NCI-H2107 treated with DMSO at 0.1 percent for 48 hours (cell line): ENCODE measurements at regions not wholly inside any gene's neighbourhood (a gene's known extent, or its start where the extent isn't known, plus 50 kb on each side); places are given as distances from the start of the nearest gene placed in this dataset.
A peak's percentile ranks its signal among the peaks of the same experiment; 100 is the strongest.

Source experiments
- DNase-seq: peaks from one replicate; lab custom pipeline; 2025; ENCODE audit not compliant: unreplicated experiment; lab: John Stamatoyannopoulos, UW

DNA sequence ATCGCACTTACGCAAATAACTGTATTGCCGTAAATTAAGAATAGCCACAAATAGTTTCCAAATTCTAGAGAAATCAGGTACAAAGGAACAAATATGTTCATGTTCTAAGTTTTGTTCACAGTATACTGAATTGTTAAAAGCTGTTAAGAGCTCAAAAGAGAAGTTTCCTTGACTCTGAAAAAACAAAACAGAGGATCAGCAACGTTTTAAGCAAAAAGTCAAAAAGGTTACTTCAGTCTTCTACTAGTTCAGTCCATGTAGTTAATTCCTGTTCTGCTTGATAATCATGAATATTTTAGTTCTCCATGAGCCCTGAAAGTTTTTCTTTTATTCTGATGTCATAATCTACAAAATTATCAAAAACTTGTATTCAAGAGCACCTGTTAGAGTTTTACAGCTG, 128.6 kb upstream of the MAST4 start:
- DNase-seq, result no peak

DNA sequence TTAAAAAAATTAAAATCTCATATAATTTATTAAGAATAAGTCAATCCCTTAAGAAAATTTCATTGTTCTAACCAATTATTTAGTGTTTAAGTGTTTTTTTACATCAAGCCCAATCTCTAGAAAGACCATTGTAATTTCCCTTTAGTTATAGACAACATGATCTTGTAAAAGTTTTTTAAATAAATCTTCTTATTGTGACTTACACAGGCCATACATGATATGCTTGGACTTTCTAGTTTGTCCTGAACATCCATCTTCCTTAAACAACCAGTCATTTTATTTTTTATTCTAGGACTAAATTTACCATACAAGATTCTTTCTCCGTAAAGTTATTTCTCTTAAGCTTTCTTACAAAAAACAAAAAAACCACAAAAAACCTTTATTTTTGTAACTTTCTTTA, 126.5 kb upstream of the MAST4 start:
- no peak for DNase-seq

DNA sequence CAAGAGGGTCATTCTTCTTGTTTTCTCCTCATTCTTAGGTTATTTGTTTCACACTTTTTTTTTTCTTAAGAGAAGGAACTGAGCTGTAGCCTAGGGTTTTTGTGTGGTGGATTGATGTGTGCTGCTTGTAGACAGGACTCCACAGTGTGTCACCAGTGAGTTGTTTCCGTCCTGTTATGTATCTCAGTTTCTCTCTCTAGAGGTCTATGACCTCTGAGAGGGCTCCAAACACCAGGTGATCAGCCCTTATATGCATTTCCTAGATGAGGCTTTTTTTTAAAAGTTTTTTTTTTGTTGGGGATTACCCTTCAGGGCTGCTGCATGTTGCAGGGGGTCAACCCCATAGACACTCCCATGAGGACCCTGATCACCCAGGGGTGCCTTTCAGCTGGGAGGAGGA, 124.2 kb upstream of the MAST4 start:
- no peak for DNase-seq

DNA sequence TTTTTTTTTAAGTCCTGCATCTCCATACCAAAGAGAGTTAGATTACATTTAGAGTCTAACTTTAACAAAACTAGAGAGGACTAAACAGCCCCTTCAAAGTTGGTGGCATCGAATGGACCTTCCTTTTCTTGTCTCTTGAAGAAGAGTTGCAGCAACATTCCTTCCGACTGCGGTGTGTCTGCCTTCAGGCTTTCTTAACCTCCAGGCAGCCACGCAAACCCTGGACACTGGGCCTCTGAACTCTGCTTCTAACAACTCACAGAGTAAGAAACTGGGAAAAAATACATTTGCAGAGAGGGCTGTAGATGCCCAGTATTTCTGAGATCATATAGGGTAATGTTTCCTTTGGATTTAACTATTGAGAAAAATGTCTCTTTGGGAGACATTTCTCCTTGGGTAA, 120.5 kb upstream of the MAST4 start:
- DNase-seq, result no peak

DNA sequence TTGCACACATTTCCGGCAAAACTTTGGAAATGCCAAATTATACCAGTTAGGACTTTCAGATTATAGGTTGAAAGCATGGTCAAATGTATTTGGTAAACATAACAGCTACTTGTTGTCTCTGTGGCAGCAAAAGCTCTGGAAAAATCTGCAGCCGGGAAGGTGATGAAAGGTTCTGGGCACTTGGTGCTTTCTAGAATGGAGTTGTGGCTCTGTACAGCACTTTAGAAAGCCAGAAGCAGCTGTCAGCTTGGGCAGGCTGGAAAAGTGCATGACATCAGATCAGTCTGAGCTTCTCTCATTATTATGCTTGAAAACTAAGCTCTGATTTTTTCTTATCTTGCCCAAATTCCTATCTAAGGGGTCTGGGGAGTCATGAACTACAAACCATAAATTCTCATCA, 118.6 kb upstream of the MAST4 start:
- DNase-seq, result no peak

DNA sequence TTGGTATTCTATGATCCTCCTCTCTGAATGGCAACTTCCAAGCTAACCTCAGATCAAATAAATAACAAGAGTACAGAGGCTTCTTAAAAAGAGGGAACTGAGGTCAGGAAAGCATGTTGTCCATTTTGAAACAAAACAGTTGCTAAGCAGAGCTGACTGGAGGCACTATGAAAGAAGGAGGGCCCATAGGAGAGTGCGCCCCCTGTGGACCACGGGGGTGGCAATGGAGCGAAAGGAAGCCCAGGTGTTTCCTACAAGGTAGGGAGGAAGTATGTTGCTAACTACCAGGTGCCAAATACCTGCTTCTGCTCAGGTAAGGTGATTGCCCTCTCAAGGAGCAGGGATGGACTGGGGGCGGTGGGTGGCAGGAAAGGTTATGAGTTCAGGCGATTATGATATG, 101.8 kb upstream of the MAST4 start:
- no peak for DNase-seq

DNA sequence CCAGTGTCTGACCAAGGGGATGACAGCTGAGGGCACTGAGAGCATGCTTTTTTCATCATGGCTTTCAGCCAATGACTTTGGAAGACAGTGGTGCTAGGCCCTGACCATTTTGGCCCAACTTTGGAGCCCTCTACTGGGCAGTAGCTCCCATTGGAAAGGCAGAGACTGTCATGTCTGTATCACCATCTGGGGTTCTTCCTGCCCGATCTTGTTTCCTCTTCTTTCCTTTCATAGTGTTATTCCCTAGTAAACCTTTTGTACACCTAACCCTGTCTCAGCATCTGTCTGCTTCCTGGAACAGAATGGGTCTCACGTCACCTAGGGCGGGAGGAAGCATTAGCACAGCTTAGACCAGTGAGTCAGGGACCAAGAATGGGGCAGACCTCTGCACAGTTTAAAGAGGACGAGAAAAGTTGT, 97.4 kb upstream of the MAST4 start:
- no peak for DNase-seq

DNA sequence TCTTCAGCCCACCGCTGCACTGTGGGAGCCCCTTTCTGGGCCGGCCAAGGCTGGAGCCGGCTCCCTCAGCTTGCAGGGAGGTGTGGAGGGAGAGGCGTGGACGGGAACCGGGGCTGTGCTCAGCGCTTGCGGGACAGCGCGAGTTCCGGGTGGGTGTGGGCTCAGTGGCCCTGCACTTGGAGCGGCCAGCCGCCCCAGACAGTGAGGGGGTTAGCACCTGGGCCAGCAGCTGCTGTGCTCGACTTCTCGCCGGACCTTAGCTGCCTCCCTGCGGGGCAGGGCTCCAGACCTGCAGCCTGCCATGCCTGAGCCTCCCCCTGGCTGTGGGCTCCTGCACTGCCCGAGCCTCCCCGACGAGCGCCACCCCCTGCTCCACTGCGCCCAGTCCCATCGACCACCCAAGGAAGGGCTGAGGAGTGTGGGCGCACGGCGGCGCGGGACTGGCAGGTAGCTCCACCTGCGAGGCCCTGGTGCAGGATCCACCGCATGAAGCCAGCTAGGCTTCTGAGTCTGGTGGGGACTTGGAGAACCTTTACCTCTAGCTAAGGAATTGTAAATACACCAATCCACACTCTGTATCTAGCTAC, 92.9 kb upstream of the MAST4 start:
- no peak for DNase-seq

DNA sequence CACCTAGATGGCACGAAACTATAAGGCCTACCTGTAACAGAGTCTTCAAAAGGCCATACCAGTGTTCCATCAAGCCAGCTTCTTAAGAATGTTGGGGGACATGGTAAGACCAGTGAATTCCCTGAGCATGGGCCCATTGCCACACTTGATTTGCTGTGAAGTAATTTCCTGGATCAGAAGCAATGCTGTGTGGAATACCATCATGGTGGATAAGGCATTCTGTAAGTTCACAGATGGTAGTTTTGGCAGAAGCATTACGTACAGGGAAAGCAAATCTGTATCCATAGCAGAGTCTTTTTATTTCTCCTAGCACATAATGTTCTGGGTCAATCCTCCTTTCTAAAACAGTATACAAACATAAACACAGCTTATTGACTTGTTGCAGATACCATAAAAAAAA, 89.1 kb upstream of the MAST4 start:
- no peak for DNase-seq

DNA sequence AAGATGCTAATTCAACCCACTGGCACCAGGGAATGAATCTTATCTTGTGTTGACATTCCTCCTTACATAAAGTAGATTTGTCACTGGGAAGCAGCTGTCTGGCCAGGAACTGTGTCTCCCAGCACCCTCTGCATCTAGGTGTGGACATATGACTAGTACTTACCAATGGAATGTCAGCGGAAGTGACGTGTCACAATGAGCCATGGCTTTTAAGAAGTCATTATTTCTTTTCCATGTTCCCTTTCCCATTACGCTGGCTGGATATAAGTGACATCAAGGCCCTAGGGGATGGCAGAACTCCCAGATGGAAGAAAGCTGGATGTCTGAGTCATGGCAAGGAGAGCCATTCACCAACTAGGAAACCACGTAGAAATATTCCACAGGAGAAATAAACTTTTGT, 84.7 kb upstream of the MAST4 start:
- DNase-seq, result no peak

DNA sequence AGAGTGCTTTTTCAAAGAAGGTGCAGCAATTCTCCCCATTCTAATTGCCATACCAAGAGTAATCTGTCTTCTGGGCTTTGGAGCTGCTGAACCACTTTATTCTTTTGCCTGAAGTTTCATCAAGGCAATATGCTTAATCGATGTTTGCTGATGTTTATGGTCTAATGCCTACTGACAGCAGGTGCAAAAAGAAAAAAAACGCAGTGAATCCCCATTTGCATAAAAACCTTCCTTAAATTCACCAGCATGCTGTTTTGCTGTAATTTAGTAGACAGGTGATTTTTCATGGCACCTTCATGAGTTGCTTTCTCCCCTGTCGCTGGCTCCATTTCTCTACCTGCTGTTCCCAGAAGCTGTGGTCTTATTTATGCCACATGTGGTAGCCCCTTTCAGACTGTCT, 83.1 kb upstream of the MAST4 start:
- DNase-seq, result no peak

DNA sequence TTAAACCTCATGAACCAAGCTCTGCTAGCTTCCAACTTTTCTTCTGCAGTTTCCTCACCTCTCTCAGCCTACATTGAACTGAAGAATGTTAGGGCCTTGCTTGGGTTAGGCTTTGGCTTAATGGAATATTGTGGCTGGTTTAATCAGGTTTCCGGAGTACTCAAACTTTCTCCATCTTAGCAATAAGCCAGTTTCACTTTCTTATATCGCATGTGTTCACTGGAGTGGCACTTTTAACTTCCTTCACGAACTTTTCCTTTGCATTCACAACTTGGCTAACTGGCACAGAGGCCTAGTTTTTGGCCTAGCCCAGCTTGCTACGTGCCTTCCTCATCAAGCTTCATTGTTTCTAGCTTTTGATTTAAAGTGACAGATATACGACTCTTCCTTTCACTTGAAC, 81.0 kb upstream of the MAST4 start:
- DNase-seq, result no peak

DNA sequence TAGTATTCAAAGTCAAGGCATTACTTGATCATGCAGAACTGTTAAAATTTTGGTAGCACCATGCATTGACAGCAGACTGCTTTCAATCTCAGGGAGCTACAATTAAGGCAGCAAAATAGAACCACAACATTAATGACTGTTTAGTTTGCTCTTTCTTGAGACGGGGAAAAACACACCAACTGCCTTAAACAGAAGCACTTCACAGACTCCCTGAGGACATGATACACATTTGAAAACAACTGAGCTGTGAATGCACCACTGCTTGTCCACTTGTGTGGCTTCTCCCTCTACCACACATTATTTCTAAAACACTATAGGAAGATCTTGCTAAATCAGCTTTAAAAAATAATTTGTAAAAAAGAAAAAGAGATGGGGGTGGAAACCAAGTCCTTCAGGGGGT, 79.6 kb upstream of the MAST4 start:
- DNase-seq, result peak; percentile 60

DNA sequence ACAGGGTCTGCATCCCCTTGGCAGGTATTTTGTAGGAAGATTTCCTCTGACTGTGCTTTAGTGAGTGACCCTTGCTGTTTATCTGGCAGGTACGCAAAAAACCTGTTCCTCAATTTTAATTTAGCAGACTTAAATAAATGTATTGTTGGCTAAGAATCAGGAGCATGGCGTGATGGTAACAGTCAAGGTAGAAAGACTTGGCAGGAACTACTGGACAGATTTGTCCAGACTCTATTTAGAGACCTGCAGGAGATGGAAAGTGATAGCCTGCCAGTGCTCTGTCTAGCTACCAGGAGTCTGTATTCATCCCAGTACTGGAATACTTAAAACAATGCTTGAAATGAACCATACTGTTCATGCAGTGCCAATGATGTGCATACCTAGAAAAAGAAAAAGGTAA, 78.8 kb upstream of the MAST4 start:
- DNase-seq, result no peak

DNA sequence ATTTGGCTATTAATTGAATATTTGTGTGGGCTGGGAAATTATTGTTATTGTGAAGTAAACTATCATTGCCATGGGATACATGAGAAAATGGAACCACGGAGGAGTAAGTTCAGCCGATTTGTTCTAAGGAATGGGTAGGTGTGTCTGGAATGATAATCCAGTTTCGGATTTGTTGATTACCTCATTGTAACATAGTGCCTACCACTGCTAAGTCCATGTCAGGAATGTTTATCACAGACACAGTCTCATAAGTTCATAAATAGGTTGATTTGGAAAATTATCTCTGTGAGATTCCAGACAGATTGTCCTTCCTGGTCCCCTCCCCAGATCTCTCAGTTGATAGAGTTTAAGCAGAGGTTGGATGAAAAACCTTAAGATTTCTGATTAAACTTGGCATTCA, 78.1 kb upstream of the MAST4 start:
- DNase-seq, result no peak

DNA sequence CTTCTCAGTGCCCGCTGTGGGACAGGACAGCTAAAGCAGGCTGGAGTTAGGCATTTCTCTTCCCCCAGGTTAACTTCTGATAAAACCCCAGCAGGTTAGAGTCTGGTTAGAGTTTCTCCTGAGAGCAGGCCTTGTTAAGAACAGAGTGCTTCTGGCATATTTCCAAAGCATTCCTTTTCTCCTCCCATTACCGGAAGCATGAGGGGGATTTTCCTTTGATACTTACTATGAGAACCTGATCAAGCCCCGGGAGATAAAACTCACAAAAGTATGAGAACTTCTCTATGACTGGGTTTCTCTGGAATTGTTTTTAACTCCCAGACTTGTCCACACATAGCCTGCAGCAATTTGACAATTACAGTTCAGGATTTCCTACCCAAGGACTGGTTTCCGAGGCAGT, 77.4 kb upstream of the MAST4 start:
- DNase-seq, result no peak

DNA sequence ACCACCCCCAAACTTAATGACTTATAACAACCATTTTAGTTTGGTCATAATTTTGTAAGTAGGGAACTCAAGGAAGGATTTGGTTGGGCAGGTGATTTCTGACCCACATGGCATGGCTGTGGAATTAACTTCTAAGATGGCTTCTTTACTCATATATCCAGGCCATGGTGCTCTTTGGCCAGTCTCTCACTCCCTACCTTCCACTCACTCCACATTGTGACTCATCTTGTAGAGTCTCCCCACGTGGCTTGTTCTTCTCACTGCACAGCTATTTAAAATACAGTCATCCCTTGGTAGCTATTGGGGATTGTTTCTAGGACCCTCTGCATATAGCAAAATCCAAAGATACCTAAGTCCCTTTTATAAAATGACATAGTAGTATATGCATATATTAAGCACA, 76.6 kb upstream of the MAST4 start:
- DNase-seq, result no peak

DNA sequence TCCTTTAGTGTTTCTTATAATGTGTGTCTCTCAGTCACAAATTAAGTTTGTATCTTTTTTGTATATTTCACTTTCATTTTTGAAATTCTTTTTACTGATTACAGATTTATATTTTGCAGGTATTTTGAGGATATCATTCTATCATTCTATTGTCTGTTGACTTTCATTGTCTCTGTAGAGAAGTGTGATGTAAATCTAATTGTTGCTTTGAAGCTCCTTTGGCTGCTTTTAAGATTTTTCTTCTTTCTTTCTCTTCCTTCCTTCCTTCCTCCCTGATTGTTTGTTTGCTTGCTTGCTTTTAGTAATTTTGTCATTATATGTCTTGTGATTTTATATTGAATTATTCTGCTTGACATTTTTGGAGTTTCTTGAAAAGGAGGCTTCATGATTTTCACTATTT, 75.3 kb upstream of the MAST4 start:
- no peak for DNase-seq

DNA sequence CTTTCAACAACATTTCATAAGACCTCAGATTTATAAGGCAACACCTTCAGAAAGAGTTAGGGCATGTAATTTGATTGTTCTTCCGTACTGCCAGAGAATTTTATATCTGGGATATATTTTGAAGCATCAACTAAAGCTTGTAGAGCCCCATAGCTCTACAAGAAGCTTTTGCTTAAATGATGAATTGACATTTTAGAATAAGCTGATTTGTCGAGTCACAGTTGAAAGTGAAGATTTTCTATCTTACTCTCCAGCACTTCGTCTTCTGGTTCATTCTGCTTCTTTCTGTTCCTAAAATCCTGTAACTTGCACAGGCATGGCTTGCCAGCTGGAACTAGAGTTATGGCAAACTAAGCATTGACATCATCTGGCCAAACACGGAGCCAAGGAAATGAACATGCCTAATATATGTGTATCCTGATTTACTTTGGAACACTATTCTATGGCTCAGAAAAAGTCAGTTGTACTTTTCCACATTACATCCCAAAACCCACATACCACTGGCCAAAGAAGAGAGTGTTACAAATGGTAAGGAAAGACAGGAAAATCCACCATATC, 68.6 kb upstream of the MAST4 start:
- no peak for DNase-seq

DNA sequence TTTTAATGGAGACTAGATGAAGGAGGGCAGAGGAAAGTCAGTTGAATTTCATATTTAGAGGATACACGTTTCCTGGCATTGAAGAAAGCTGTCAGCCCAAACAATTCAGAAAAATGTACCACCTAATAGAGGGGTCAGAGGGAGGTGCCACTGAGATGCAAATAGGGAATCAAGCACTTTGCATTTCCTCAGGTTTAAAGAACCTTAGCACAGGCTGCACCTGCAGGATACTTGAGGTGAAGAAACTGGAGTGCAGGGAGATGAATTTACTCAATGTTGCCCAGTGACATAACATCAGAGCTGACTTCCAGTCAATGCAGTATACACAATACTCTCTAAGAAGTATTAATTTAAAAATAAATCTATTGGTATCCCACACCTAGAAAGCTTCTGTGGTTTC, 67.0 kb upstream of the MAST4 start:
- DNase-seq, result no peak

DNA sequence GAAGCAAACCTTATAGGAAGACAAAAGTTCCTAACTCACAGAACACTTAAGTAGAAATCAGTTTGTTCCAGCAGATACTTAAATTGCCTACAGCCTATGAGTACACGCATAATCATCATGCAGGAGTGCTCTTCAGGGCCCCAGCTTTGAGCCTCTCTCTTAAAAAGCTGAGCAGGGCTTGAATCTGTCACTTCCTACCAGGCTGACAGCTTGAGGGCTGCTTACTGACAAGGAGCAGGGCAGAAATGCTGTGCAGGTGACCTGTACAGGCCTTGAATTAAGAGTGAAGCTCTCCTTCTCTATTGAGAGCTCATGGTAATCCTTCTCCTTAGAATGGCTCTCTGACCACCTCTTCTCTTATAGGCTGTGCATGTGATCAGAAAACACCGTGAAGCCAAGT, 66.5 kb upstream of the MAST4 start:
- DNase-seq, result no peak

DNA sequence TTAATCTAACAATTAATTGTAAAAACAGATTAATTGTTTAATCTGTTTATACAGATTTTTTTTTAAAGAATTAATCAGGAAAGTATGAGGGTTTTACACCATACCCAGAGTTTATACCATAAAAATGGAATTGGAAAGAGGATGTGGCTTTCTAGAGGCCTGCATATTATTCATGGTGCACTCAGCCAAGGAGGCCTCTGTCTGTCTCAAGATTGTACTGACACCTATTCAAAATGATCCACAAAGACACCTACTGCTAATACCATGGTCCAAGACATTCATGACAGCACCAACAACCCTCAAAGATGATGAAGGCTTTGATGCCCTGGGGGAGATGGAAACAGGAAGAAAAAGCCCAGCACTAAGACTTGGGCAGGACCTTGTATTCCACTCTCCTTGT, 58.1 kb upstream of the MAST4 start:
- no peak for DNase-seq

DNA sequence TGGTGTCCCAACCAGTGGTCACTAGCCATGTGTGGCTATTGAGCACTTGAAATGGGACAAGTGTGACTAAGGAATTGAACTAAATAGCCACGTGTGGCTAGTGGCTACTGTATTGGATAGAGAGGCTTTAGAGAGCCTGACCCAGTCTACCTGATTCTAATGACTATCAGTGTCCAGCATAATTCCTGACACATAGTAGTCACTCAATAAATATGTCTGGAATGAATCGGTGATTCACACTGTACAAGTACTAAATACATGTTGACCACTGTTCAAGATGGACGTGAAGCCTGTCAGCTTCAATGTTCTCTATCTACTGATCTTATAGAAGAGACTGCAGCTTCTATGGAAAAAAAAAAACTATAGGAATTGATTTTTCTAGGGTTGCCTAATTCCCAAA, 57.7 kb upstream of the MAST4 start:
- no peak for DNase-seq

DNA sequence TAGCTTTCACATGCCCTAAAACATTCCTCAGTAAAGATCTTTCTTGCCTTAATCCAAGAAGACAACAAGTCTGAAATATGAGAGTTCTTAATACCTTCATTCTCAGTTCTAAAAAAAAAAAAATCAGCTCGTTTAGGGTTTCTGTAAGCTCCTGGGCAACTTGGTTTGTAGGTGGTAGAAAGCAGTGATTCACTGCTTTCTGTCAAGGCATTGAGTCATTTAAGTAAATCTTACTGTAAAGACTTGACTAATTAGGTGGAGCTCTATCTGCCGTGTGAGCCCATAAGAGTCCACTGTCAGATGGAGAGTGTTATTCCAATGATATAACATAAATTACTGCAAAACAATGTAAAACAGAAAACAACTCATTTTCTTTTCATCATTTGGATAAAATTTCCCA, 56.1 kb upstream of the MAST4 start:
- no peak for DNase-seq
